Upper lobe of left lung (tissue), 6 donors: ENCODE measurements at regions not wholly inside any gene's neighbourhood (a gene's known extent, or its start where the extent isn't known, plus 50 kb on each side); places are given as distances from the start of the nearest gene placed in this dataset.
"Not testable (repeated sequence)": the region's sequence is repeated elsewhere in the genome, so short reads cannot be mapped to it uniquely, and the experiment has no call there.

Experiments
- ATAC-seq, 2 donors: fragments of 200-7000 bp; cut with Tn5 transposase; one replicate each; pipeline ENCODE4 v1.9.1; 2022; ENCODE audit warnings: mild to moderate bottlenecking in 2 of 2, moderate library complexity in 2 of 2; ENCODE audit not compliant: low FRiP score in 2 of 2
- DNase-seq, 2 donors: peaks; one replicate each; pipeline ENCODE4 v3.0.0-alpha.2; 2019 to 2020
- H3K27ac ChIP-seq, 4 donors: fragments of 200-600 bp; sonication (generic); one replicate each; pipeline ENCODE4 v1.5.1; 2016 to 2019
- H3K27me3 ChIP-seq, 4 donors: fragments of 200-600 bp; sonication (generic); one replicate each; pipeline ENCODE4 v1.5.1; 2017 to 2019
- H3K36me3 ChIP-seq, 4 donors: fragments of 200-600 bp; sonication (generic); one replicate each; pipeline ENCODE4 v1.5.1; 2016 to 2019
- H3K4me1 ChIP-seq, 4 donors: fragments of 200-600 bp; sonication (generic); one replicate each; pipeline ENCODE4 v1.5.1; 2018 to 2019
- H3K4me3 ChIP-seq, 4 donors: fragments of 200-600 bp; sonication (generic); one replicate each; pipeline ENCODE4 v1.5.1; 2017 to 2019; ENCODE audit warnings: mild to moderate bottlenecking in 2 of 4, moderate library complexity in 1 of 4
- H3K9me3 ChIP-seq, 4 donors: fragments of 200-600 bp; sonication (generic); one replicate each; pipeline ENCODE4 v1.5.1; 2018 to 2019
- EP300 ChIP-seq, 4 donors: sonication (generic); formaldehyde crosslinking; IDR thresholded peaks; one replicate each; pipeline ENCODE4 v1.5.1; 2017; ENCODE audit warnings: antibody characterized with exemption in 4 of 4, control low read depth in 2 of 4
- POLR2A ChIP-seq, 4 donors: fragments of 450-650 bp; IDR thresholded peaks; one replicate each; pipeline ENCODE4 v1.5.1; 2016 to 2017; ENCODE audit warnings: antibody characterized with exemption in 4 of 4, mild to moderate bottlenecking in 2 of 4
- POLR2AphosphoS5 ChIP-seq, 2 donors: sonication (generic); formaldehyde crosslinking; IDR thresholded peaks; one replicate each; pipeline ENCODE4 v1.5.1; 2017; ENCODE audit warnings: antibody characterized with exemption in 2 of 2
- WGBS, 2 donors: methylation state at CpG; one replicate each; pipeline ENCODE4 v1.1.5; 2017 to 2018; 5-methylcytosine and 5-hydroxymethylcytosine counted together
- TF ChIP-seq, protein P1 (sequence below), 6 experiments: fragments of 450-650 bp in 4 of 6; fragments of 200-600 bp in 2 of 6; sonication (generic) in 2 of 6; IDR thresholded peaks; one replicate each; pipeline ENCODE4 v1.5.1; 2016 to 2019; ENCODE audit warnings: antibody characterized with exemption in 6 of 6
- donor health status: DM: no; HTN: no; CAD: no; lungs with moderate emphysema.
- donor health status: DM: no; HTN: yes; CAD: no; lungs with severe emphysema.

DNA sequence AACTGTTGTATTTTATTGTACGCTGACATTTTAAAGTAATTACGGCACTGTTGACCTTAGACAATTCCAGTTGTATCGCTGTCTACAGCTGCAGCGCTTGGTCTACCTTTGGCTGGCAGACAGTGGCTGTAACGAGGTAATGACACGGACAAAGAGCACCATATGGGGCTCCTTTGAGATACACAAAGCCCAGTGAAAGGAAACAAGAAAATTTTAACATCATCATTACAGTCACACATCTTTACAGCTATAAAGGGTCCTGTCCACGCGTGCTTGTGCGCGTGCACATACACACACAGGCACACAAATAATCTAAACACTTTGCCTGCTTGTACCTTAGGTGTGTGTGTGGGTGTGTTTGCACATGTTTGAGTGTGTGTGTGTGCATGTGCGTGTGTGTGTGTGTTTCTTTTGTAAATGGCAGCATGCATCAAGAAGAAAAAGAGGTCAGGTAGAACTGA is 946.0 kb downstream of the NR2F1-AS1 start:
- H3K27me3 ChIP-seq, result no peaks in the 10 kb centered on the region
- no peaks in the 10 kb centered on the region for H3K36me3 ChIP-seq
- H3K4me1 ChIP-seq, result no peaks in the 10 kb centered on the region
- TF ChIP-seq POLR2AphosphoS5 (IDR thresholded peaks at IDR 0.05) (no peak), POLR2A (IDR thresholded peaks at IDR 0.05) (no peak), EP300 (IDR thresholded peaks at IDR 0.05) (no peak)
- TF ChIP-seq, protein P1, sequence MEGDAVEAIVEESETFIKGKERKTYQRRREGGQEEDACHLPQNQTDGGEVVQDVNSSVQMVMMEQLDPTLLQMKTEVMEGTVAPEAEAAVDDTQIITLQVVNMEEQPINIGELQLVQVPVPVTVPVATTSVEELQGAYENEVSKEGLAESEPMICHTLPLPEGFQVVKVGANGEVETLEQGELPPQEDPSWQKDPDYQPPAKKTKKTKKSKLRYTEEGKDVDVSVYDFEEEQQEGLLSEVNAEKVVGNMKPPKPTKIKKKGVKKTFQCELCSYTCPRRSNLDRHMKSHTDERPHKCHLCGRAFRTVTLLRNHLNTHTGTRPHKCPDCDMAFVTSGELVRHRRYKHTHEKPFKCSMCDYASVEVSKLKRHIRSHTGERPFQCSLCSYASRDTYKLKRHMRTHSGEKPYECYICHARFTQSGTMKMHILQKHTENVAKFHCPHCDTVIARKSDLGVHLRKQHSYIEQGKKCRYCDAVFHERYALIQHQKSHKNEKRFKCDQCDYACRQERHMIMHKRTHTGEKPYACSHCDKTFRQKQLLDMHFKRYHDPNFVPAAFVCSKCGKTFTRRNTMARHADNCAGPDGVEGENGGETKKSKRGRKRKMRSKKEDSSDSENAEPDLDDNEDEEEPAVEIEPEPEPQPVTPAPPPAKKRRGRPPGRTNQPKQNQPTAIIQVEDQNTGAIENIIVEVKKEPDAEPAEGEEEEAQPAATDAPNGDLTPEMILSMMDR (IDR thresholded peaks at IDR 0.05), result no peak
- 85 to 87% methylated on average over 11 of the region's 11 CpGs for WGBS, 2 donors
- H3K9me3 ChIP-seq, result no peaks in the 10 kb centered on the region
- DNase-seq (no peak), ATAC-seq (no peak)
- H3K27ac ChIP-seq, result no peak overlapping the region
- no peak overlapping the region for H3K4me3 ChIP-seq

DNA sequence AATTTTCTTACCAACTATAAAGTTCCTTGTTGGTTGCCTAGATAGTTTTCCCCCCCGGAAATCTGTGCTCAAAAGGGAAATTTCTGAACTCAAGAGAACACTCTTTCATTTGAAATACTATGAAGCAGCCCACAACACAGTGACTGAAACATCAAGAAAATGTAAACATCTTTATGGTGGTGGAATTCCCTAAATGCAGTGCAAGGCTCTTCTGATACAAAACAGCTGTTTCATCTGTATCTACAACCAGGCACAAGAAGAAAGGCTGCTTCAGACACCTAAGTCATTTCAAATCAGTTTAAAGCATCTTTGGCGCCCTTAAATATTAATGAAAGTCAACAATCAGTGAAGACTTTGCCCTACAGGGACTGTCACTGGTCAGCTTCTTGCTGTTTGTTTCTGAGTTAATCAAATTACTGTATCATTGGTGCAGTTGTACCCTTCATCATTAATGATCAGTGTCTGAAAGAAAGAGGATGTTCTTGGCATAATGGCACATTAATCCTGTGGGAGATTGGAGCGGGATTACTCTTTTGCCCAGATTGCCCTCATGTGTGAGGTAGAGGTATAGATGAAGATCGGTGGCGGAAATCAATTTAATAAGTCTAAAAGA is 947.0 kb downstream of the NR2F1-AS1 start:
- H3K4me3 ChIP-seq, result no peak overlapping the region
- no peaks in the 10 kb centered on the region for H3K27me3 ChIP-seq
- DNase-seq (no peak), ATAC-seq (no peak)
- WGBS, 2 donors, result 73 to 74% methylated on average over 5 of the region's 5 CpGs
- H3K4me1 ChIP-seq, result no peaks in the 10 kb centered on the region
- no peaks in the 10 kb centered on the region for H3K9me3 ChIP-seq
- TF ChIP-seq, protein P1 (IDR thresholded peaks at IDR 0.05), result no peak
- no peak for TF ChIP-seq EP300 (IDR thresholded peaks at IDR 0.05)
- no peak overlapping the region for H3K27ac ChIP-seq
- H3K36me3 ChIP-seq, result no peaks in the 10 kb centered on the region

DNA sequence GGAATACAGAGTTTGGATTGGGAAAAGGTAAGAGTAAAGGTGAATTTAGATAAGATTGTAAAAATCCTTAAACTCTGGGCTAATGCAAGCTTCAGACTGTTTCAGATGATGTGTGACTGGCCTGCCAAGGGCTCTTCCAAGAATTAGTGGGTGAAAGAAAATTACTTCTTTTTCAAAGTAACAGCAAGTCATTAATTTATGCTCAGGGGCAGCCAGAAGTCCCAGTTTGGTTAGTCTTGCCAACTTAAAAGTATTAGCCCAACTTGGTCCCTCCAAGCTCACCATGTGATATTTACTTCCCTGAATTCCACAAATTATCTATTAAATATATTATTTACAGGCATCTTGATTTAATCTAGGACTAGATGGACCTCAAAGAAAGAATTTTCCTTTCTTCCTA is 947.8 kb downstream of the NR2F1-AS1 start:
- TF ChIP-seq, protein P1 (IDR thresholded peaks at IDR 0.05), result no peak
- TF ChIP-seq EP300 (IDR thresholded peaks at IDR 0.05) (no peak), POLR2A (IDR thresholded peaks at IDR 0.05) (no peak), POLR2AphosphoS5 (IDR thresholded peaks at IDR 0.05) (no peak)
- Histone ChIP-seq H3K27ac (no peak overlapping the region), H3K27me3 (no peaks in the 10 kb centered on the region), H3K4me1 (no peaks in the 10 kb centered on the region), H3K9me3 (no peaks in the 10 kb centered on the region), H3K4me3 (no peak overlapping the region), H3K36me3 (no peaks in the 10 kb centered on the region)
- DNase-seq (no peak), ATAC-seq (no peak)

DNA sequence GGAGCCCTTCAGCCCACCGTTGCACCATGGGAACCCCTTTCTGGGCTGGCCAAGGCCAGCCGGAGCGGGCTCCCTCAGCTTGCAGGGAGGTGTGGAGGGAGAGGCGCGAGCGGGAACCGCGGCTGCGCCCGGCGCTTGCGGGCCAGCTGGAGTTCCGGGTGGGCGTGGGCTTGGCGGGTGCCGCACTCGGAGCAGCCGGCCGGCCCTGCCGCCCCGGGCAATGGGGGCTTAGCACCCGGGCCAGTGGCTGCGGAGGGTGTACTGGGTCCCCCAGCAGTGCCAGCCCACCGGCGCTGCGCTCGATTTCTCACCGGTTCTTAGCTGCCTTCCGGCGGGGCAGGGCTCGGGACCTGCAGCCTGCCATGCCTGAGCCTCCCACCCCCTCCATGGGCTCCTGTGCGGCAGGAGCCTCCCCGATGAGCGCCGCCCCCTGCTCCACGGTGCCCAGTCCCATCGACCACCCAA is 949.8 kb downstream of the NR2F1-AS1 start:
- not testable (repeated sequence) for H3K36me3 ChIP-seq, H3K9me3 ChIP-seq, H3K4me1 ChIP-seq, H3K27ac ChIP-seq, ATAC-seq, H3K4me3 ChIP-seq, H3K27me3 ChIP-seq
- WGBS, 2 donors, result 95% methylated on average over 3 to 35 of the region's 37 CpGs
- peak in 1 of 2 donors; percentile 78 for DNase-seq

DNA sequence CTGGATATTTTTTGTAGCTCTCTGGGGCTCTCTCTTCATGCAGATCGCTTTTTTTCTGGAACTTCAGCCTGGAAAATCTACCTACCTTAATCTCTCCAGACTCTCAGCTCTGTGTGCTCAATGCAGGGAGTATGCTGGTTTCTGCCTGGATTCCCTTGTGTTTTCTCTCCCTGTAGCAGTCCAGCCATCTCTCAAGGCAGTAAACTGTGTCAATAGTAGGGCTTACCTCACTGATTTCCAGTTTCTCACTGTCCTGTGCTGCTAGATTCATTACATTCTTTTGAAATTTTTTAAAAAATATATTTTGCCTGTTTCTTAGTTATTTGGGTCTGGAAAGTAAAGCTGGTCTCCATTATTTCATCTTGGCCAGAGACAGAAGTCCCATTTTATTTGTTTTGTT is 951.4 kb downstream of the NR2F1-AS1 start:
- Histone ChIP-seq H3K4me1 (no peaks in the 10 kb centered on the region), H3K9me3 (no peaks in the 10 kb centered on the region), H3K36me3 (no peaks in the 10 kb centered on the region), H3K27me3 (no peaks in the 10 kb centered on the region), H3K27ac (no peak overlapping the region), H3K4me3 (no peak overlapping the region)
- TF ChIP-seq POLR2A (IDR thresholded peaks at IDR 0.05) (no peak), POLR2AphosphoS5 (IDR thresholded peaks at IDR 0.05) (no peak), EP300 (IDR thresholded peaks at IDR 0.05) (no peak)
- TF ChIP-seq, protein P1 (IDR thresholded peaks at IDR 0.05), result no peak
- ATAC-seq (no peak), DNase-seq (no peak)
- WGBS, 2 donors, result 83 to 97% methylated on average over 1 of the region's 1 CpG
